ENCODE measurements at regions not wholly inside any gene's neighbourhood (a gene's known extent, or its start where the extent isn't known, plus 50 kb on each side); places are given as distances from the start of the nearest gene placed in this dataset.
"Not testable (repeated sequence)": the region's sequence is repeated elsewhere in the genome, so short reads cannot be mapped to it uniquely, and the experiment has no call there.

DNA sequence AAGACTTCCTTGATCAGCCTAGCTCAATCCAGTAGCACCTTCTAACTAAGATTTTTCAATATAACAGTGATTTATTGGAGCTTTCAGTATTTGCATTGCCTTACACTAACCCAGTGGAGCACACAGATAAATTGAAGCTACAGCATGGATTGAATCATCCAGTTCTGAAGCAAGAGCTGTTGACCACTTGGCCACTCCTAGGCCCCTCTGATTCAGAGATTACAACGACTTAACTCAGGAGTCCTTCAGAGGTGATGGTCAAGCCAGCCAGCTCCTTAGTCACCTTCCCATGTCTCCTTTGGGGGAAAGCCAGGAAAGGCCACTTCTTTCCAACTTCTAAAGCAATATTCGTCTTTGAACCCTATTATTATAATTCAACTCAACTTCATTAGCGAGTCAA is 151.8 kb downstream of the TENT5C start:
- DNase-seq = no peak

DNA sequence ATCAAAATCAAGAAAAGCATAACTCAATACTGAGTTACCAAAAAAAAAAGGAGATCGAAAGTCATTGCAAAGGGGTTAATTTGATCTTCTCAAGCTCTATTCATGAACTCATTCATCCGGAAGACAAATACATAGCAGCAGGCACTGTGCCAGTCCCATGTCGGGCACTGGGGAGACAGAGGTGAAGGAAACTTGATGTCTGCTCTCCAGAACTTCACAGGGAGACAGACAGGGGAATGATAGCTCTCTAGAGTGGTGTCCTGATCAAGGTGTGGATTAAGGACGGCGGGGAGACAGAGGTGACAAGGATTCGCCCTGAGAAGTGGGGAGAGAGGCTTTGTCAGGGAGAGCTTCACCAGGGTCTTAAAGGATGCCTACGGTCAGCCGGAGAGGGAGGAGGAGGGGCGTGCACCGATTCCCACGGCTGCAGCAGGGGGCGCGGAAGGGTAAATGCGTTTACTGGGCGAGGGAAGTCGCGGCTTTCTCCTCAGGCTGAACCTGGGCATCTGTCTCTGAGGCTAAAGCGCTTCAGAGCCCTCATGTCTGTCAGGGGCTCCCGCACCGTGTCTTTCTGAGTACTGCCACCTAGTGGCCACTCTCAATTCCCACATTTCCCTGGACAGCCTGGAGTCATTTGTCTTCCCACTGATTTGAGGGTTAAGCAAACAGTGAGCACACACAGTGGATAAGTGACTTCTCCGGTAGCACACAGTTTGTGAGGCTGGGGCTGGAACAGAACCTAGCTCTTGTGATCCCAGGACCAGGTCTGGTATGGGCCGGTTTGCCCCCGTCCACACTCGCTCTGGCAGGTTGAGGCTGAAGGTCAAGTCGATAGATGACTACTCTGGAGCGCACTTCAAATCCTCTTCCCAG is 152.8 kb downstream of the TENT5C start:
- DNase-seq = peak; percentile 85 to 94 (median 92)

DNA sequence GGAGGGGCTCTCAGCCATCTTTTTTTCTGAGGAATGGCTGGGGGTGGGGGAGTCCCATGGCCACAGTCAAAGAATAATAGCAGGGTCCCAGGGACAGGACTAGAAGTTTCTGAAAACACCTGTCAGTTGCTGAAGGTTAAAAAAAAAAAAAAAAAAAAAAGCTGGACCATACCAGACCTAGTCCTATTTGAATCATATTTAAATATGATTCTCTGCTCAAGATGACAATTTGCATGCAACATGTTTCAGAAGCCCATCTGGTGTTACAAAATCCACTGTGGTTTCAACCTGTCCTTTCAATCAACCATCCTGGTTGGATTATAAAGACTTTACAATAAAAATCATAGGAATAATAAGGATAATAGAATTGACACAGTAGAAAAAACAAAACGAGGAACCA is 153.7 kb downstream of the TENT5C start:
- no peak for DNase-seq

DNA sequence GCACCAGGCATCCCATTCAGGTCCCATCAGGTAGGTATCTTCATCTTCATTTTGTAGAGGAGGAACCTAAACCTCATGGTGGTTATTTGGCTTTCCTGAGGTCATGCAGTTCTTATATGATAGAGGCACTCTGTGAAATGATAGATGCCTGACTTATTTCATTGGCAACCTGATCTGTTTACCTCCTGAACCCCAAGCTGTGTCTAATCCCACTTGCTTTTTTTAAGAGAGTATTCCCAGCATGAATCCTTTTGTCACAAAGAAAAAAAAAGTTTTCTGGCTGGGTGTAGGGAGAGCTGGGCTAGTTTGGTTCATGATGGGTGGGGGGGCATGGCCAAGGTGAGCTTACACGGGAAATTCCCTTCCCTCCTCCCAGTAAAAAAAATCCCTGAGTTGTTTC is 154.2 kb downstream of the TENT5C start:
- peak in 1 of 3 experiments; percentile 7 for DNase-seq

DNA sequence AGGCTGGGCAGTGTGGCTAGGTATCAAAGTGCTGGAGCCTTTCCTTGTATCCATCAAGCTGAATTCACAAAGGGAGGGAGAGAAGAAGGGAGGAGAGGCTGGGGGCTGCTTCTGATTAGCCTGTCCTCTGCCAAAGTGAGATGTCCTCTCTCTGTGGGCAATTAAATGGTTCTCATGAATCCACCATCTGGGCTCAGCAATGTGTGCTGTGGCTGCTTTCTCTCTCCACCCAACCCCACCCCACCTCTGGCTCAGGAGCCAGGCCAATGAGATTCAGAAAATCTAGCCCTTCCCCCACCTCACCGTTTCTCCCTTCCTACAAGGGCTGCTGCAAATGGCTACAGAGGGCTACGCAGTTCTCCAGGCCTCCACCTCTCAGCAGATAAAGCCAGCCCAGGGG is 154.6 kb downstream of the TENT5C start:
- no peak for DNase-seq

DNA sequence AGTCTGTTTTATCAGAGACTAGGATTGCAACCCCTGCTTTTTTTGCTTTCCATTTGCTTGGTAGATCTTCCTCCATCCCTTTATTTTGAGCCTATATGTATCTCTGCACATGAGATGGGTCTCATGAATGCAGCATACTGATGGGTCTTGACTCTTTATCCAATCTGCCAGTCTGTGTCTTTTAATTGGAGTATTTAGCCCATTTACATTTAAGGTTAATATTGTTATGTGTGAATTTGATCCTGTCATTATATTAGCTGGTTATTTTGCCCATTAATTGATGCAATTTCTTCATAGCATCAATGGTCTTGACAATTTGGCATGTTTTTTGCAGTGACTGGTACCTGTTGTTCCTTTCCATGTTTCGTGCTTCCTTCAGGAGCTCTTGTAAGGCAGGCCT is 161.7 kb downstream of the GDAP2 start:
- DNase-seq = not testable (repeated sequence)

DNA sequence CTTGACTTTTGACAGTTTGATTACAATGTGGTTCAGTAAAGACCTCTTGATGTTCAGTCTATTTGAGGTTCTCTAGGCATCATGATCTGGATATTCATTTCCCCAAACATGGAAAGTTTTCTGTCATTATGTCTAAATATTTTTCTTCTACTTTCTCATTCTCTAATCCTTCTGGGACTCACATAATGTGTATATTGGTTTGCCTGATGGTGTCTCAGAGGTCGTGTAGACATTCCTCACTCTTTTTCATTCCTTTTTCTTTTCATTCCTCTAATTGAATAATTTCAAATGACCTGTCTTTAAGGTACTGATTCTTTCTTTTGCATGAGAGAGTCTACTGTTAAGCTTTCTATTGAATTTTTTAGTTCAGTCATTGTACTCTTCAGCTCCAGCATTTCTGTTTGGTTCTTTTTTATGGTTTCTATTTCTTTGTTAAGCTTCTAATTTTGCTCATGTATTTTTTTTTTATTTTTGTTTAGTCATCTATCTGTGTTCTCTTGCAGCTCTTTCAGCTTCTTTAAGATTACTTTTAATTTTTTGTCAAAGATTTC is 158.4 kb downstream of the GDAP2 start:
- no peak for DNase-seq

DNA sequence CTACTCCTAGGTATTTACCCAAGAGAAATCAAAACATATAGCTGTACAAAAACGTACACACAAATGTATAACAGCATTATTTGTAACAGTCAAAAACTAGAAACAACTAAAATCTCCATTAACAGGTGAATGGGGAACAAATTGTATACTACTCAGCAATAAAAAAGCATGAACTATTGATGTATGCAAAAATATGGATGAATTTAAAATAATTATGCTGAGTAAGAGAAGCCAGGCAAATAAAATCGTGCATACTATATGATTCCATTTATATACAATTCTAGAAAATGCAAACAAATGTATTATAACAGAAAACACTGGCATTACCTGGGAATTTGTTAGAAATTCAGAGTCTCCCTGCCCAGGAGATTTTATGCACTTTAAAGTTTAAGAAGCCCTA is 150.1 kb downstream of the GDAP2 start:
- no peak for DNase-seq

DNA sequence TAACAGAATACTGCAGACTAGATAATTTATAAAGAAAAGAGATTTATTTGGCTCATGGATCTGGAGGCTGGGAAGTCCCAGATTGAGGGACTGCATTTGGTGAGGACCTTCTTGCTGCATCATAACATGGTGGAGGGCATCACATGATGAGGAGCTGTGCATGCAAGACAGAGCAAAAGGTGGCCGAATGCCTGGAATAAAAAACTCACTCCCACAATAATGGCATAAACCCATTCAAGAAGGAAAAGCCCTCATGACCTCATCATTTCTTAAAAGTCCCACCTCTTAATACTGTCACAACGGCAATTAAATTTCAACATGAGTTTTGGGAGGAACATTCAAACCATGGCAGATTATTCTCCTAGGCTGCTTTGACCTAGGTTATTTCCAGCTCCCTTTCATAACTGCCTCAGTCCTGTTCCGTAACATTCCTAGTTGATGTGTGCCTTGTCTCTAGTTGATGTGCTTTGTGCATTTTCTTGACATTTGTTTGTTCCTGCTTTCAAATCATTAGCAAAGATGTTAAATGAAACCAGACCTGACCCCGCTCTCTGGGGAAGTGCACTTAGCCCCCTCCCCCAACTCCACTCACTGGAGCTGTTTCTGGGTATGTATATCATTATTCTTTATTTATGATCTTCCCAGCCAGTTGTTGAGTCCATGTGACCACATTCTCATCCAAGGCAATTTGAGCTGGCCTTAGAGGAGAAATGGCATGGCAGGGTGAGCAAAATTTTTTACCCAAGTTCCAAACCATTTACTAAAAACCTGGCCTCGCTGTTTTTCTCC is 148.5 kb downstream of the GDAP2 start:
- peak in 2 of 3 experiments; percentile 52 to 74 for DNase-seq

DNA sequence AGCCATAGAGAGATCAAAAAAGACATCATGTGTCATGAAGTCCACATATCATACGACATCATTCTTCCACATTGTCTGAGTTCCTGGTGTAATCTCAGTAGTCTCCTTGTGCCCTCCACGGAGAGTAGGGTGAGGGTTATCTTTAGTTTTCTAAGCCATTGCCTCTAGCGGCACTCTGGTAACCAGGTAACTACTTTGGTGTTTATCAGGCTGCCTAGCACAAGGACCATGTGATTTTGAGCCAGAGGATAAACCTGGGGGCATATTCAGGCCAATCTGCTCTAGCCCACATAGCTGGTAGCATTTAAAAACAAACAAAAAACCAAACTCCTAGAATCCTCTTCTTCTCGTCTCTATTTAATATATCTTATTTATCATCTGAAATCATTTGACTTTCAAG is 147.4 kb downstream of the GDAP2 start:
- DNase-seq = no peak

DNA sequence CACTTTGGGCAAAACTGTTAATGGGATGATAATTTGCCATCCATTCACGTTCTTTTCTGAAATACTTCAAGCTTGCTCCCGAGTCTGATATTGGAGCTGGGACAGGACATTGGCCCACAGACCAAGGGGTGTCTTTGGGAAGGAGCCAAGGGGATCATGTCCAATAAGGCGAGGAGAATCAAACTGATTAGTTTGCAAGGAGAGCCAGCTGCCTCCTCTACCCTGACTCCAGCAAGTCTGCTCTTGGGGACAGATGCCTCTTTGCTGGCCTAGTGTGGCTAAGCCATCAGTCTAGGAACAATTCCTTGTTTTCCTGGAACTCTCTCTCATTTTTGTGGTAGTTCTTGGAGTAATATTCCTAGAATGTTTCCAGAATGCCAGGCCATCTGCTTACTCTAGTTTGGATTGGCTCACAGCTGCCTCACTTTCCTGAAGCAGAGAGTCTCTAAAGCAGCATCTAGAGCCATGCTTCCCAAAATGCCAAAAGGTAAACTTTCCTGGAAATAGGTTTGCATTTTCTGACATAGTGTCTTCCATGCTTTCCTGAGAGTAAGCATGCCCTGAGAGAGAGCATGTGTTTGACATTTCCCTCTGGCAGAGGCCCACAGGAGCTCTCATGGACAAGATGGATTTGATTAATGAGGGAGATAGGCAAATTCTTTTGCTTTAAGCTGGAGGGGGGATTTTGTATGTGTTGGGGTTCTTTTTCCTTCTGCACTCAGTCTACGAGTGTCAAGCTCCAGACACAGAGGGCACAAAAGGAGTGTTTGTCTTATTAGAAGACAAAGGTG is 145.6 kb downstream of the GDAP2 start:
- DNase-seq = no peak

DNA sequence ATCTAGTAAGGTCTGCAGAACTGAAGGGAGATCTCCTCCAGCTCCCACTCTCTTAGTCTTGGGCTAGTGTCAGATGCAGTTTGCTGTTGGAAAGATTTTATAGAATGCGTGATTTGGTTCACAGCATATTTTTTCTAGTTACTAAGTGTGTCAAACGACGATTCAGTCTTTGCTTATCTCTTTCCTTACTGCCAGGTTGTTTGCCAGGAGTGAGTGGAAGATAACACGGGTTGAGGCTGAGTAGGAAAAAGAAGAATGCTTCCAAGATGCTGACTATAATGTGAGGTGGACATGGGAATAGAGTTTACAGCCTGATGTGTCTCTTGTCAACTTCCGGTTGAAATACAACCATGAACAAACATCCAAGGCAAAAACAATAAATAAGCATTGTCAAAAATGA is 141.4 kb downstream of the GDAP2 start:
- no peak for DNase-seq

DNA sequence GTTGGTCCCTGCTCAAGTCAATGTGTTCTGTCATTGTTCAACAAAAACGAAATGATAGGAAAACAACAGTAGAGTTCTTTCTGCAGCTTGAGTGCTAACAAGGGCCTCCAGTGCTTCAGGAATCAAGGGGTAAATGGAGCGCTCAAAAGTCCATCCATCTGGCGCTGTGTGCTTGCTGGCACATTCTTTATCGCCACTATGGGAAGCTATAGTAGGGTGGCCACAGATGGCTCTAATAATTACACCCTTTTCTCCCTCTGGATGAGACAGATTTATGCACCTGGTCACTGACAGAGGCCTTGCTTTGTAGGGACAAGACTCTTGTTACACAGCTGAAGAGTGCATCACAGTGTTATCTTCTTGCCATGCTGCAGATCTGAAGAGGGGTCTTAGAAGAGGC is 136.0 kb downstream of the GDAP2 start:
- DNase-seq = peak in 1 of 3 experiments; percentile 16

DNA sequence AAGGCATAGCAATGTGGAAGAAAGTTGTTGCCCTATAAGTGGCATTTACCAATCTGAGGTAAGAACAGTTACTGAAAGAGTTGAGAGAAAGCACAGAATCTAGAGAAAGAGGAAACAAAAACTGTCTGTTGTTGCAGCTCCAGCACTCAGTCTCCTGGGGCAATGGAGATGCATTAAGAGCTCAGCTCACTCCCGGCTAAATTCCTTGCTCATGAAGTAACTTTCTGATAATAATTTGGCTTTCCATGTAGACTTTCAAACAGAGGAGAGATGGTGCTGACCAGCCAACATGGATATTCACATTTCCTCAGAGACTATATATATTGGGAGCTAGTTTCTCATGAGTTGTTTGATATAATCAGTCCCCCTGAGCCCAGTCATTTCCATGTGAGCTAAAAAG is 135.3 kb downstream of the GDAP2 start:
- DNase-seq = no peak

DNA sequence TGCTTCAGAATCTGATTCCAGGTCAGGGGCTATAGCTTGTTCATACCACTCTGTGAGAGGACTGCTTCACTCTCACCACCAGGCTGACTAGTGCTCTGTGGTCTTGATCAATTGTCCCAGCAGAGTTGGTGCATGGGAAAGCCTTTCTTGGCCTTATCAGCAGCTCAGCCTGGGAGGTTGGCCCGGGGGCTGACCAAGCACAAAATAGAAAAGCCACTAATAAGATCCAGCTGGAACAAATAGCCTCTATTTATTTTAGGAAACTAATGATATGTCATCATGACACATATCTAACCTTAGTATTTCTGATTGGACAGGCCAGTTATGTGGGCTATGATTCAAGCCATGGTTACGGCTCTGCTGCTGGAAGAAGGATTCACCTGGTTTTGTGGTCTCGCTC is 134.2 kb downstream of the GDAP2 start:
- no peak for DNase-seq

DNA sequence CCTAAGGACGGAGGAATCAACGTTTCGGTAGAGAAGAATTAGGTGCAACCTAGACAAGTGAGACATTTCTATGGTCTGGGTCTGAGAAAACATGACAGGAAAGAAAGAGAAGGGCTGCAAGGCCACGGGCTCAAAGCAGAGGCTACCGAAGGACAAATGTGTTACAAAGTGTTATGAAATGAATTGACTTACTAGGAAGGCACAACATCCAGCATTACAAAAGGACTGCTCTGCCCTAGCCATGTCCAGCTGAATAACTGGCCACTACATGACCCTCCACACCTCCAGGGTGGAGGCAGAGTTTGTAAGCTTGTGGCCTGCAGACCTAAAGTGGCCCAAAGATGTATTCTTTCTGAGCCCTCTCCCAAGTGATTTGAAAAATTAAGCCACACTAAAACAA is 133.6 kb downstream of the GDAP2 start:
- no peak for DNase-seq

DNA sequence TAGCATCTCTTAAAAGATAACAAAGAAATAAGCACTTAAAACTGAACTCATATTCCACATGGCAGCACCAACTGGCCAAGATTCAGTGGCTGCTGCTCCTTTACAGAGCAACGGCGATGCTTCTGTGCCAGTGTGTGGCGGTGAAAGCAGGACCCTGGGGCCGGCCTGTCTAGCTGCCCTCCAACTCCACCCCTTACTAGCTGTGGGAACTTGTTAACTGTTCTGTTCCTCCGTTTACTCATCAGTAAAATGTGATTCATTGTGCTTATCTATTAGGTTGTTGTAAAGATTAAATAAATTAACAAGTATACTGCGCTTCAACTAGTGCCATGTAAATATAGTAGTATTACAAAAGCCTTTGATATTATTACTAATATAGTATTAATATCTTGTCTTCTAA is 133.2 kb downstream of the GDAP2 start:
- no peak for DNase-seq

DNA sequence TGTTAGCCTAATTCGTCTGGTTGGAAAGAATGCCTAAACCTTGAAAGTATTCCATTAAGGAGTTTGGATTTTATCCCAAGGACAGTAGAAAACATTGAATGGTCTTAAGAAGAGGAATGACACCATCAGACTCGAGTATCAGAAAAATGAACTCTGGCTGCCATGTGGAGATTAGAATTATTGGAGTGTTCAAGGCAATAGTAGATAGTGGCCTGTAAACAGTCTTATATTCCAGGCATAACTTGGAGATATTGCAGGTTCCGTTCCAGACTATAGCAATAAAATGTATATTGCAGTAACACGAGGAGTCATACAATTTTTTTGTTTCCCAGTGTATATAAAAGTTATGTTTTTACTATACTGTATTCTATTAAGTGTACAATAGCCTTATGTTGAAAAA is 130.9 kb downstream of the GDAP2 start:
- no peak for DNase-seq

DNA sequence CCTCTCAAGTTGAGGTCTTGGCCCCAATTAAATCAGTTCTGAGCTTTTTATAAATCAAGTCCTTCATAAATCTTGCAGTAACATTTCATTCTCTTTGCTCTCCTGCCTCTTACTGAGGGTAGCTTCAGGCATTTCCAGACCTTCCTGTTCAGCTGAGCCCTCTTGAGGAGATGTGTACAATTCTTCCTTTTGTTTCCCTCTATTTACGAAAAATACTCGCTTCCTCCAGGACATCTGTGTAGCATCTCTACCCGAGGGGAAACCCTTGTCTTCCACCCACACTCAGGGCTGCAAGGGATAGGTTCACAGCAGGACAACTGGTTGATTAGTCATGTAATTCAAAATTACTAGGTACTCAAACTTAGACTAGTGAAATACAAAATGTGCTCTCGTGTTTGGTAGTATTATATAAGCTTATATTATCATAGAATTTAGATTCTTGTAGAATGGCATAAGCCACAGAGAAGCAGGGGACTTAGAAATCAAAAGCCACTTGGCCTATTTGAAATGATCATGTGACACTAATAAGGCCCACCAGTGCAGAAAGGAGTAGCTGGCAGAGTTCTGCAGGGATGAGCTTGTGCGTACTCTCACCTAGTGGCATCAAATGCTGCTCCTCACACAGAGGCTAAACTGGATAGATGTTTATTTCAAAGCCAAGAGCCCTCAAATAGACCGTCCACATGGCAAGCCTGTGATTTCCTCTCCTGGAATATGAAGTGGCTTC is 126.7 kb downstream of the GDAP2 start:
- no peak for DNase-seq

DNA sequence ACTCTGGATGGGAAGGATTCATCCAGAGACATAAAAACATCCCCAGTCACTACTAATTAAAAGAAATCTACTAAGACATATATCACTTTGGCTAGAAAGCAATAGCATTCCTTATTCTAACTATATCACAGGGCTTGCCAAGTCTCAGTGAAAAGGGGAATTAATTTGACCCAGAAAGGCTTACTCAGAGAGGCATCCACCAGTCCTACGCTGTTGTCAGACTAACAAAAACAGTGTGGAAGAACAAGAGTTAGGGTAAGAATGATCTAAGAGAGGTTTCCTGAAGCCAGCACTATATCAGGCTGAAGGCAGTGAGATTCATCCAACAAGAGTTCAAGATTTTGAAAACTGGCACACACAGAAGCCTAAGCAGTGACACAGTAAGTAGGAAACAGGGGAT is 126.1 kb downstream of the GDAP2 start:
- DNase-seq = no peak

DNA sequence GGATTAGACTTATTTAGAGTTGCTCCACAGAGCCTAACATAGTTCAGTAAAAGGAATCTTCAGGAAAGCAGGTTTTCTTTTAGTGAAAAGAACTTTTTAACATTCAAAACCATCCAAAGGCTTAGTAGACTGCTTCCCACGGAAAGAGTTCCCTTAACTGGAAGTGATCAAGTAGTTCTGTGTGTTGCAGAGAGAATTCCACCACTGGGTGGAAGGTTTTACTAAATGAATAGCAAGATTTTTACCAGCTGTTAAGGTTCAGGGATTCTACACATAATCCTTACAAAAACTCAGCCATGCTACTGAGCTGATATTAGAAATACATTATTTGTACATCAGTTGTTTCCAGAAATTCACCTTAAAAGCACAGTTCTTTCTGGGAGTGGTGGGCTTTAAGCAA is 119.7 kb downstream of the GDAP2 start:
- DNase-seq = no peak

DNA sequence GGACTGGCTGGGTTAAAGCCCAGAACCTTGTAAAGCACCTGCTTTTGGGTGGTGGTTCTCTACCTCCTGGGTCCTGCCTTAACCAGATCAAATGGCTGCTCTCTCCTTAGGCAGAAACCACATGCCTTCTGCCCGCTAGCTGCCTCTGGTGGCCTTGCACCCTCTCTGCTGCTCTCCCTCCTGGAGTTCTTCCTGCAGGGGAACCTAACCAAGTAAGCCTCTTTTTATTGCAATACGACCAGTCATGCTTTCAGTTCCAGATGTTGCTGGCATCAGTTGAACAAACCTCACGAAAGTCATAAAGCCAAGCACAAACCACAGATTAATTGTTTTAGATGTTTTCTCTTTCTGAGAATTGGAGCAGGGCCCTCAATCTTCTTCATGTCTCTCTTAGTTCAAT is 118.9 kb downstream of the GDAP2 start:
- DNase-seq = no peak
